ENCODE measurements at regions not wholly inside any gene's neighbourhood (a gene's known extent, or its start where the extent isn't known, plus 50 kb on each side); places are given as distances from the start of the nearest gene placed in this dataset.

DNA sequence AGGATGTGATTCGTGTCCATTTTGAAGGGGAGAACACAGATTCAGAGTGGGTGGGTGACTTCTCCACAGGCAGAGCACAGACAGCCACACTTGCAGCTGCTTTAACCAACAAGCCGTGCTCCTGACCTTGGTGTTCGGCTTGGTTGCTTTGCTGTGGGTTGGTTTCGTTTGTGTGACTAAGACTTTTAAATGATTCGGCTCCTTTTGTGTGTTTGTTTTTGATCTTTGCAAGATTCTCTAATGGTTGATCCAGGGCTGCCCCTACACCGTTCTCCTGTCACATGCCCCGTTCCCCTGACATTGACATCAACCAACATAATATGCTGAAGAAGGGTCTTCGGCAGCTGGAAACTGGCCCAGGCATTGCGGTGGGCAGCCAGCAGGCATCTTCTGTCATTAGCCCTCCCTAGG lies 95.9 kb upstream of the MBOAT2 start (continued):
- TF ChIP-seq, protein P1, sequence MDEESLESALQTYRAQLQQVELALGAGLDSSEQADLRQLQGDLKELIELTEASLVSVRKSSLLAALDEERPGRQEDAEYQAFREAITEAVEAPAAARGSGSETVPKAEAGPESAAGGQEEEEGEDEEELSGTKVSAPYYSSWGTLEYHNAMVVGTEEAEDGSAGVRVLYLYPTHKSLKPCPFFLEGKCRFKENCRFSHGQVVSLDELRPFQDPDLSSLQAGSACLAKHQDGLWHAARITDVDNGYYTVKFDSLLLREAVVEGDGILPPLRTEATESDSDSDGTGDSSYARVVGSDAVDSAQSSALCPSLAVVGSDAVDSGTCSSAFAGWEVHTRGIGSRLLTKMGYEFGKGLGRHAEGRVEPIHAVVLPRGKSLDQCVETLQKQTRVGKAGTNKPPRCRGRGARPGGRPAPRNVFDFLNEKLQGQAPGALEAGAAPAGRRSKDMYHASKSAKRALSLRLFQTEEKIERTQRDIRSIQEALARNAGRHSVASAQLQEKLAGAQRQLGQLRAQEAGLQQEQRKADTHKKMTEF (CRISPR knock-in tag; IDR thresholded peaks at IDR 0.05), result no peak
- TF ChIP-seq HNF4A (CRISPR knock-in tag; IDR thresholded peaks at IDR 0.05) (no peak), CEBPZ (IDR thresholded peaks at IDR 0.05; ENCODE audit: low read length) (no peak), HNRNPL (IDR thresholded peaks at IDR 0.05; ENCODE audit: low read depth, low read length) (no peak), ZNF280D (CRISPR knock-in tag; IDR thresholded peaks at IDR 0.05) (no peak), ZNF772 (CRISPR knock-in tag; IDR thresholded peaks at IDR 0.05) (no peak), ZNF816 (CRISPR knock-in tag; IDR thresholded peaks at IDR 0.05; ENCODE audit: borderline replicate concordance) (no peak), NCOA2 (CRISPR knock-in tag; IDR thresholded peaks at IDR 0.05) (0 out of 2 replicates have a peak, but pooled peaks have one; percentile 30), U2AF2 (IDR thresholded peaks at IDR 0.05; ENCODE audit: low read depth, low read length) (no peak), PRMT3 (CRISPR knock-in tag; IDR thresholded peaks at IDR 0.05; ENCODE audit: borderline replicate concordance, low read depth) (no peak), MEIS2 (CRISPR knock-in tag; IDR thresholded peaks at IDR 0.05) (no peak), ATF7 (IDR thresholded peaks at IDR 0.05) (no peak), ATF7 (CRISPR knock-in tag; IDR thresholded peaks at IDR 0.05) (no peak), ZNF557 (CRISPR knock-in tag; IDR thresholded peaks at IDR 0.05) (no peak)
- TF ChIP-seq, protein P2, sequence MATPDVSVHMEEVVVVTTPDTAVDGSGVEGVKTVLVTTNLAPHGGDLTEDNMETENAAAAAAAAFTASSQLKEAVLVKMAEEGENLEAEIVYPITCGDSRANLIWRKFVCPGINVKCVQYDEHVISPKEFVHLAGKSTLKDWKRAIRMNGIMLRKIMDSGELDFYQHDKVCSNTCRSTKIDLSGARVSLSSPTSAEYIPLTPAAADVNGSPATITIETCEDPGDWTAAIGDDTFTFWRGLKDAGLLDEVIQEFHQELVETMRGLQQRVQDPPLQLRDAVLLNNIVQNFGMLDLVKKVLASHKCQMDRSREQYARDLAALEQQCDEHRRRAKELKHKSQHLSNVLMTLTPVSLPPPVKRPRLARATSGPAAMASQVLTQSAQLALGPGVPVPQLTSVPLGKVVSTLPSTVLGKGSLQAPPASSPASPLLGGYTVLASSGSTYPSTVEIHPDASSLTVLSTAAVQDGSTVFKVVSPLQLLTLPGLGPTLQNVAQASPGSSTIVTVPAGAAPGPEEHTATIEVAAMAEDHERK (CRISPR knock-in tag; IDR thresholded peaks at IDR 0.05; ENCODE audit: low read depth), result no peak
- TF ChIP-seq, protein P3, sequence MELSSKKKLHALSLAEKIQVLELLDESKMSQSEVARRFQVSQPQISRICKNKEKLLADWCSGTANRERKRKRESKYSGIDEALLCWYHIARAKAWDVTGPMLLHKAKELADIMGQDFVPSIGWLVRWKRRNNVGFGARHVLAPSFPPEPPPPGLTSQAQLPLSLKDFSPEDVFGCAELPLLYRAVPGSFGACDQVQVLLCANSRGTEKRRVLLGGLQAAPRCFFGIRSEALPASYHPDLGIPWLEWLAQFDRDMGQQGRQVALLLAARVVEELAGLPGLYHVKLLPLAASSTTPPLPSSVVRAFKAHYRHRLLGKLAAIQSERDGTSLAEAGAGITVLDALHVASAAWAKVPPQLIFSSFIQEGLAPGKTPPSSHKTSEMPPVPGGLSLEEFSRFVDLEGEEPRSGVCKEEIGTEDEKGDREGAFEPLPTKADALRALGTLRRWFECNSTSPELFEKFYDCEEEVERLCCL (CRISPR knock-in tag; IDR thresholded peaks at IDR 0.05; ENCODE audit: borderline replicate concordance), result no peak
- TF ChIP-seq, protein P4, sequence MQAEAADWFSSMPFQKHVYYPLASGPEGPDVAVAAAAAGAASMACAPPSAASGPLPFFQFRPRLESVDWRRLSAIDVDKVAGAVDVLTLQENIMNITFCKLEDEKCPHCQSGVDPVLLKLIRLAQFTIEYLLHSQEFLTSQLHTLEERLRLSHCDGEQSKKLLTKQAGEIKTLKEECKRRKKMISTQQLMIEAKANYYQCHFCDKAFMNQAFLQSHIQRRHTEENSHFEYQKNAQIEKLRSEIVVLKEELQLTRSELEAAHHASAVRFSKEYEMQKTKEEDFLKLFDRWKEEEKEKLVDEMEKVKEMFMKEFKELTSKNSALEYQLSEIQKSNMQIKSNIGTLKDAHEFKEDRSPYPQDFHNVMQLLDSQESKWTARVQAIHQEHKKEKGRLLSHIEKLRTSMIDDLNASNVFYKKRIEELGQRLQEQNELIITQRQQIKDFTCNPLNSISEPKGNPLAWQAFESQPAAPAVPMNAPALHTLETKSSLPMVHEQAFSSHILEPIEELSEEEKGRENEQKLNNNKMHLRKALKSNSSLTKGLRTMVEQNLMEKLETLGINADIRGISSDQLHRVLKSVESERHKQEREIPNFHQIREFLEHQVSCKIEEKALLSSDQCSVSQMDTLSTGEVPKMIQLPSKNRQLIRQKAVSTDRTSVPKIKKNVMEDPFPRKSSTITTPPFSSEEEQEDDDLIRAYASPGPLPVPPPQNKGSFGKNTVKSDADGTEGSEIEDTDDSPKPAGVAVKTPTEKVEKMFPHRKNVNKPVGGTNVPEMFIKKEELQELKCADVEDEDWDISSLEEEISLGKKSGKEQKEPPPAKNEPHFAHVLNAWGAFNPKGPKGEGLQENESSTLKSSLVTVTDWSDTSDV (CRISPR knock-in tag; IDR thresholded peaks at IDR 0.05), result no peak

Measured in HepG2 (cell line).